ENCODE measurements at regions not wholly inside any gene's neighbourhood (a gene's known extent, or its start where the extent isn't known, plus 50 kb on each side); places are given as distances from the start of the nearest gene placed in this dataset.

GRCh38 chr13:37446503-37446902 is 152.1 kb downstream of the POSTN start:
- Histone ChIP-seq H3K27me3 (replicated peaks; ENCODE audit: insufficient read depth) (no peaks in the 10 kb centered on the region), H3K4me1 (ENCODE audit: control insufficient read depth in 1 of 2, low read depth in 2 of 2) (peaks cover 6 to 14% of the 10 kb centered on the region in 2 donors), H3K27ac (peak overlapping the region in 1 of 2 donors; percentile 20), H3K9me3 (no peaks in the 10 kb centered on the region), H3K36me3 (no peaks in the 10 kb centered on the region), H3K4me3 (no peak overlapping the region)
- DNase-seq (ENCODE audit: low spot score) (no peak), ATAC-seq (ENCODE audit: insufficient number of reproducible peaks, low FRiP score, low read depth) (peak; percentile 45)
- TF ChIP-seq CTCF (IDR thresholded peaks at IDR 0.05): no peak

- Histone ChIP-seq H3K27me3 (replicated peaks; ENCODE audit: insufficient read depth) (no peaks in the 10 kb centered on the region), H3K36me3 (no peaks in the 10 kb centered on the region), H3K4me3 (no peak overlapping the region), H3K27ac (no peak overlapping the region), H3K4me1 (ENCODE audit: control insufficient read depth in 1 of 2, low read depth in 2 of 2) (peaks cover 6 to 14% of the 10 kb centered on the region in 2 donors), H3K9me3 (no peaks in the 10 kb centered on the region)
- no peak for ATAC-seq (ENCODE audit: insufficient number of reproducible peaks, low FRiP score, low read depth)
- no peak for DNase-seq (ENCODE audit: low spot score)
- no peak for TF ChIP-seq CTCF (IDR thresholded peaks at IDR 0.05)
These were observed 155.0 kb downstream of the POSTN start for GRCh38 chr13:37443538-37443937.

GRCh38 chr13:37442996-37443395 is 155.6 kb downstream of the POSTN start:
- Histone ChIP-seq H3K36me3 (no peaks in the 10 kb centered on the region), H3K4me3 (no peak overlapping the region), H3K9me3 (no peaks in the 10 kb centered on the region), H3K27ac (no peak overlapping the region), H3K27me3 (replicated peaks; ENCODE audit: insufficient read depth) (no peaks in the 10 kb centered on the region), H3K4me1 (ENCODE audit: control insufficient read depth in 1 of 2, low read depth in 2 of 2) (peaks cover 4 to 10% of the 10 kb centered on the region in 2 donors)
- no peak for DNase-seq (ENCODE audit: low spot score)
- no peak for ATAC-seq (ENCODE audit: insufficient number of reproducible peaks, low FRiP score, low read depth)
- TF ChIP-seq CTCF (IDR thresholded peaks at IDR 0.05): no peak

GRCh38 chr13:37435881-37436280 is 162.7 kb downstream of the POSTN start:
- DNase-seq (ENCODE audit: low spot score) (no peak), ATAC-seq (ENCODE audit: insufficient number of reproducible peaks, low FRiP score, low read depth) (no peak)
- Histone ChIP-seq H3K4me3 (no peak overlapping the region), H3K9me3 (no peaks in the 10 kb centered on the region), H3K36me3 (no peaks in the 10 kb centered on the region), H3K27ac (no peak overlapping the region), H3K4me1 (ENCODE audit: control insufficient read depth in 1 of 2, low read depth in 2 of 2) (no peaks in the 10 kb centered on the region), H3K27me3 (replicated peaks; ENCODE audit: insufficient read depth) (no peaks in the 10 kb centered on the region)
- TF ChIP-seq CTCF (IDR thresholded peaks at IDR 0.05): no peak

- Histone ChIP-seq H3K27me3 (replicated peaks; ENCODE audit: insufficient read depth) (no peaks in the 10 kb centered on the region), H3K4me3 (no peak overlapping the region), H3K9me3 (no peaks in the 10 kb centered on the region), H3K36me3 (no peaks in the 10 kb centered on the region), H3K4me1 (ENCODE audit: control insufficient read depth in 1 of 2, low read depth in 2 of 2) (no peaks in the 10 kb centered on the region), H3K27ac (no peak overlapping the region)
- TF ChIP-seq CTCF (IDR thresholded peaks at IDR 0.05): no peak
- DNase-seq (ENCODE audit: low spot score) (no peak), ATAC-seq (ENCODE audit: insufficient number of reproducible peaks, low FRiP score, low read depth) (no peak)
These were observed 165.5 kb downstream of the POSTN start for GRCh38 chr13:37433086-37433485.

All from thoracic aorta (tissue), 2 donors.